ENCODE measurements at regions not wholly inside any gene's neighbourhood (a gene's known extent, or its start where the extent isn't known, plus 50 kb on each side); places are given as distances from the start of the nearest gene placed in this dataset.

DNA sequence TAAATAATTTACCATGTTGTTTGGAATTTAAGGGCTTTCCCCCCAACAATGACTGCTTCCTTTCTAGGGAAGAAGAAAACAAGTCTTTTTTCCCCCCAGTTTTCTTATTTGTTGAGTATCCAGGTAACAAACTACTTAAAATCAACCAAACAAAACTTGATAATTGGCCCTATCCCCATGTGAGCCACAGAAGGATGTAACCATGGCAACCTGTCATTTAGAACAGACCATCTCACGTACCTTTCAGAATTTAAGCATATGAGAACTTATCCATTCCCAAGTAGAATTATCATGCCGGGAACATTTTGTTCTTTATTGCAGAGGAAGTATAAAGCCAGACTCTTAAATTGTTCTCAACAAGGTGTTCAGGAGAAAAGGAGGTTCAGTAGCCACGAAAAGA is 392.3 kb downstream of the CETN3 start:
- TF ChIP-seq POLR2A (IDR thresholded peaks at IDR 0.05) (no peak), CTCF (IDR thresholded peaks at IDR 0.05) (no peak), POLR2AphosphoS5 (IDR thresholded peaks at IDR 0.05) (no peak)
